ENCODE measurements at regions not wholly inside any gene's neighbourhood (a gene's known extent, or its start where the extent isn't known, plus 50 kb on each side); places are given as distances from the start of the nearest gene placed in this dataset.

DNA sequence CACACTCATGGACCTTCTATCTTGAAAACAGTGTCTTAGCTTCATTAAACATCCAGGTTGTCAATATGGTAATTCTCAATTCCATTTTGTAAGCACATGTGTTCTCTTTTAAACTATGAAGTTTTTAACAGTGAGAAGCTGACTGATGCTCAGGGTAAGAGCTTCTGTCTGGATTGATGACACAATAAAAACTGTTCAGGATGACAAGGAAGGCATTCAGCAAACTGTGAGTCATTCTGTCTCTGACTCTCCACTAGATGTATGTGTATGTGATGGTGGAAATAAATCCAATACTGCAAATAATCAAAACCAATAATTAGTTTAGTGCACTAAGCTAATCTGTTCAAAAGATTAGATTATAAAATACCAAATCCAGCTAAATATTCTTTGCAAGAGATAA lies 115.3 kb upstream of the ARX start:
- intact Hi-C loops (cut with DNase I) = no loop called here
- Histone ChIP-seq H3K4me1 (replicated peaks in 1 of 2) (no peaks in the 10 kb centered on the region), H3K27ac (no peak overlapping the region), H3K27me3 (peaks cover 9% of the 10 kb centered on the region), H3K36me3 (replicated peaks in 1 of 2) (no peaks in the 10 kb centered on the region), H3K9me3 (replicated peaks in 1 of 3) (no peaks in the 10 kb centered on the region), H3K4me3 (no peak overlapping the region)
- DNase-seq = no peak
- TF ChIP-seq, protein P1, sequence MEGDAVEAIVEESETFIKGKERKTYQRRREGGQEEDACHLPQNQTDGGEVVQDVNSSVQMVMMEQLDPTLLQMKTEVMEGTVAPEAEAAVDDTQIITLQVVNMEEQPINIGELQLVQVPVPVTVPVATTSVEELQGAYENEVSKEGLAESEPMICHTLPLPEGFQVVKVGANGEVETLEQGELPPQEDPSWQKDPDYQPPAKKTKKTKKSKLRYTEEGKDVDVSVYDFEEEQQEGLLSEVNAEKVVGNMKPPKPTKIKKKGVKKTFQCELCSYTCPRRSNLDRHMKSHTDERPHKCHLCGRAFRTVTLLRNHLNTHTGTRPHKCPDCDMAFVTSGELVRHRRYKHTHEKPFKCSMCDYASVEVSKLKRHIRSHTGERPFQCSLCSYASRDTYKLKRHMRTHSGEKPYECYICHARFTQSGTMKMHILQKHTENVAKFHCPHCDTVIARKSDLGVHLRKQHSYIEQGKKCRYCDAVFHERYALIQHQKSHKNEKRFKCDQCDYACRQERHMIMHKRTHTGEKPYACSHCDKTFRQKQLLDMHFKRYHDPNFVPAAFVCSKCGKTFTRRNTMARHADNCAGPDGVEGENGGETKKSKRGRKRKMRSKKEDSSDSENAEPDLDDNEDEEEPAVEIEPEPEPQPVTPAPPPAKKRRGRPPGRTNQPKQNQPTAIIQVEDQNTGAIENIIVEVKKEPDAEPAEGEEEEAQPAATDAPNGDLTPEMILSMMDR (IDR thresholded peaks at IDR 0.05) = no peak
- no peak for TF ChIP-seq POLR2A (IDR thresholded peaks at IDR 0.05)

DNA sequence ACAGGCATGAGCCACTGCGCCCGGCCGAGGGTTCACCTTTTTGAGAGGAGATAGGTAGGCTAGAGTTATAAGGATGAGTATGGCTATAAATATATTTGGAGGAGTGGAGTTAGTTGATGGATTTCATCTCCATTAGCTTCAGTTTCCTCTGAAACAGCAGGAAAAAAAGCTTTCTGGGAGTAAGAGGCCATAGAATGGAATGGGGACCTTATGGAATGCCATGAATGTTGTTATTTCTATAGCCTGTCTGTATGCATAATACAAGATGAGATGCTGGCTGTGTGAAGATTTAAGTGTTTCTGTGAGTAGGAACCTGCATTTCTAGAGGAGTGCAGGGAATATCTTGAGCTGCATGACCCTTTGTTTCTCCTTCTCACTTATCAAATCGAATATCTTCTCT lies 114.9 kb upstream of the ARX start:
- no peak overlapping the region for H3K27ac ChIP-seq
- TF ChIP-seq, protein P1 (IDR thresholded peaks at IDR 0.05) = no peak
- TF ChIP-seq POLR2A (IDR thresholded peaks at IDR 0.05) = no peak
- whole genome bisulfite sequencing, 4 donors = 69 to 76% (median 74%) methylated on average over 4 of the region's 4 CpGs
- peaks cover 9% of the 10 kb centered on the region for H3K27me3 ChIP-seq
- no peaks in the 10 kb centered on the region for H3K4me1 ChIP-seq (replicated peaks in 1 of 2)
- intact Hi-C loops (cut with DNase I) = no loop called here
- H3K36me3 ChIP-seq (replicated peaks in 1 of 2) = no peaks in the 10 kb centered on the region
- H3K9me3 ChIP-seq (replicated peaks in 1 of 3) = no peaks in the 10 kb centered on the region
- no peak overlapping the region for H3K4me3 ChIP-seq
- no peak for DNase-seq

DNA sequence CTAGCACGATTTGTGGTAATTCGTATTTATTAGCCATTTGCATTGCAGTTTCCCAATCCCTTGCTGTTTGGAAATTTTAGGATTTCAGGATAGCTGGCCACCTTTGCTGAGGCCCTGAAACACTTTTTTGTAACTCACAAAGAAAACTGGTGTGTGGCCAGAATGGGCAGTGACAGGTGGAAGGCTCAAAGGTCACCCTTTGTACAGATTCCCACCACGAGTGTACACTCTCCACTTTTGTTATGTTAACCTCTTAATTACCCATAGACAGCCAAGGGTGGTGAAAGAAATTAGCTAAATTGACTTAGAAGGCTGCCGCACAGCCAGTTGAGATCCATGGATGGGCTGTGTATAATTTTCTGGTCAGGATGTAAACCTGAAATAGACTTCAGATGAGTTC lies 109.7 kb upstream of the ARX start:
- Histone ChIP-seq H3K4me3 (no peak overlapping the region), H3K36me3 (replicated peaks in 1 of 2) (no peaks in the 10 kb centered on the region), H3K27ac (no peak overlapping the region), H3K27me3 (peaks cover 23% of the 10 kb centered on the region), H3K4me1 (replicated peaks in 1 of 2) (no peaks in the 10 kb centered on the region), H3K9me3 (replicated peaks in 1 of 3) (no peaks in the 10 kb centered on the region)
- no peak for DNase-seq
- intact Hi-C loops (cut with DNase I) = no loop called here
- 66 to 74% (median 68%) methylated on average over 4 of the region's 4 CpGs for WGBS, 4 donors
- no peak for TF ChIP-seq POLR2A (IDR thresholded peaks at IDR 0.05)
- TF ChIP-seq, protein P1 (IDR thresholded peaks at IDR 0.05) = no peak

DNA sequence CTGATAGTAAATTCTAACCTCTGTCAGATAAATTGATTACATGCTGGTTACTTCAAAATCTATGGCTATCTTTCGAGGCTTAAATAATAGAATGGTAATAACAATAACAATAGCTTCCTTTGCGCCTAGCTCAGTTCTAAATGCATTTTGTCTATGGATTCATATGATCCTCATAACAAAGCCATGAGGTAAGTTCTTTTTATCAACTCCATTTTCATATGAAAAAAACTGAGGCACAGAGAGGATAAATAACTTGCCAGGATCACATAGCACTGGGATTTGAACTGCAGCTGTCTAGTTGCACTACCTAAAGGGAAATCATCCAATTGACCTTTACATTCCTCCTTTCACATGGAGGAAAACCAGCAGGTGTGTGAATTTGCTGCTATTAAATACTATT lies 108.6 kb upstream of the ARX start:
- WGBS, 4 donors = 71 to 83% (median 77%) methylated on average over 2 of the region's 2 CpGs
- no peak for DNase-seq
- H3K36me3 ChIP-seq (replicated peaks in 1 of 2) = no peaks in the 10 kb centered on the region
- TF ChIP-seq POLR2A (IDR thresholded peaks at IDR 0.05) = no peak
- TF ChIP-seq, protein P1 (IDR thresholded peaks at IDR 0.05) = no peak
- no peak overlapping the region for H3K4me3 ChIP-seq
- no peak overlapping the region for H3K27ac ChIP-seq
- intact Hi-C loops (cut with DNase I) = no loop called here
- H3K9me3 ChIP-seq (replicated peaks in 1 of 3) = no peaks in the 10 kb centered on the region
- no peaks in the 10 kb centered on the region for H3K4me1 ChIP-seq (replicated peaks in 1 of 2)
- peaks cover 23% of the 10 kb centered on the region for H3K27me3 ChIP-seq
